ENCODE measurements at regions not wholly inside any gene's neighbourhood (a gene's known extent, or its start where the extent isn't known, plus 50 kb on each side); places are given as distances from the start of the nearest gene placed in this dataset.
"Not testable (repeated sequence)": the region's sequence is repeated elsewhere in the genome, so short reads cannot be mapped to it uniquely, and the experiment has no call there.

GRCh38 chr4:187750652-187751051 lies 244.9 kb upstream of the ZFP42 start:
- TF ChIP-seq POLR2A (IDR thresholded peaks at IDR 0.05): not testable (repeated sequence)
- TF ChIP-seq, protein P1, sequence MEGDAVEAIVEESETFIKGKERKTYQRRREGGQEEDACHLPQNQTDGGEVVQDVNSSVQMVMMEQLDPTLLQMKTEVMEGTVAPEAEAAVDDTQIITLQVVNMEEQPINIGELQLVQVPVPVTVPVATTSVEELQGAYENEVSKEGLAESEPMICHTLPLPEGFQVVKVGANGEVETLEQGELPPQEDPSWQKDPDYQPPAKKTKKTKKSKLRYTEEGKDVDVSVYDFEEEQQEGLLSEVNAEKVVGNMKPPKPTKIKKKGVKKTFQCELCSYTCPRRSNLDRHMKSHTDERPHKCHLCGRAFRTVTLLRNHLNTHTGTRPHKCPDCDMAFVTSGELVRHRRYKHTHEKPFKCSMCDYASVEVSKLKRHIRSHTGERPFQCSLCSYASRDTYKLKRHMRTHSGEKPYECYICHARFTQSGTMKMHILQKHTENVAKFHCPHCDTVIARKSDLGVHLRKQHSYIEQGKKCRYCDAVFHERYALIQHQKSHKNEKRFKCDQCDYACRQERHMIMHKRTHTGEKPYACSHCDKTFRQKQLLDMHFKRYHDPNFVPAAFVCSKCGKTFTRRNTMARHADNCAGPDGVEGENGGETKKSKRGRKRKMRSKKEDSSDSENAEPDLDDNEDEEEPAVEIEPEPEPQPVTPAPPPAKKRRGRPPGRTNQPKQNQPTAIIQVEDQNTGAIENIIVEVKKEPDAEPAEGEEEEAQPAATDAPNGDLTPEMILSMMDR (IDR thresholded peaks at IDR 0.05): not testable (repeated sequence)
